K562 (cell line): ENCODE measurements at regions not wholly inside any gene's neighbourhood (a gene's known extent, or its start where the extent isn't known, plus 50 kb on each side); places are given as distances from the start of the nearest gene placed in this dataset.

Source experiments
- CBX8 ChIP-seq: fragments of 200-600 bp; sonication (generic); IDR thresholded peaks from 2 replicates; pipeline ENCODE4 v1.6.1; 2012; ENCODE audit warnings: borderline replicate concordance, mixed run types, low read depth, mild to moderate bottlenecking, moderate library complexity, mixed read lengths, low read length, control low read depth, inconsistent platforms; ENCODE audit not compliant: poor library complexity, severe bottlenecking; ENCODE audit errors: extremely low read depth
- CEBPB ChIP-seq: fragments of 450-650 bp; IDR thresholded peaks from 2 replicates; pipeline ENCODE4 v1.6.1; 2016; ENCODE audit warnings: missing genetic modification characterization, missing compliant biosample characterization
- CTCF ChIP-seq, 3 experiments: IDR thresholded peaks in 2 of 3; conservative IDR thresholded peaks in 1 of 3; 2 replicates each; pipeline ENCODE4 v1.5.1; 2011 to 2012; ENCODE audit warnings: low read length in 3 of 3, mild to moderate bottlenecking in 3 of 3, control low read depth in 2 of 3, improper control_type of control experiment in 1 of 3, inconsistent platforms in 1 of 3, low read depth in 1 of 3, mixed read lengths in 1 of 3, moderate library complexity in 1 of 3; ENCODE audit not compliant: insufficient read depth in 2 of 3
- HSF4 ChIP-seq: fragments of 250-450 bp; sonication (Bioruptor Pico); IDR thresholded peaks from 2 replicates; pipeline ENCODE4 v2.1.2; 2022; ENCODE audit warnings: mild to moderate bottlenecking, moderate library complexity, borderline replicate concordance
- JUND ChIP-seq, 2 experiments: IDR thresholded peaks; 2 replicates in 1 of 2; 3 replicates in 1 of 2; pipeline ENCODE4 v1.6.1; 2011; ENCODE audit warnings: borderline replicate concordance in 2 of 2, low read depth in 2 of 2, low read length in 2 of 2, improper control_type of control experiment in 1 of 2, missing biosample characterization in 1 of 2, missing genetic modification characterization in 1 of 2, missing genetic modification reagents in 1 of 2
- MAFK ChIP-seq: IDR thresholded peaks from 2 replicates; pipeline ENCODE4 v1.6.1; 2011; ENCODE audit warnings: low read length, improper control_type of control experiment
- MAX ChIP-seq: sonication (generic); formaldehyde crosslinking; IDR thresholded peaks from 2 replicates; pipeline ENCODE4 v1.9.0; 2022; ENCODE audit warnings: mild to moderate bottlenecking, missing genetic modification reagents
- PHB2 ChIP-seq: fragments of 450-650 bp; IDR thresholded peaks from 2 replicates; pipeline ENCODE4 v1.6.1; 2017; ENCODE audit warnings: low read depth
- SREBF2 ChIP-seq: sonication (generic); formaldehyde crosslinking; IDR thresholded peaks from 2 replicates; pipeline ENCODE4 v1.4.0; 2020; ENCODE audit warnings: mild to moderate bottlenecking, missing genetic modification reagents
- TCFL5 ChIP-seq: fragments of 250-450 bp; sonication (Bioruptor Pico); conservative IDR thresholded peaks from 2 replicates; pipeline ENCODE4 v1.6.1; 2021; ENCODE audit warnings: mild to moderate bottlenecking, moderate library complexity, matching md5 sums
- ZSCAN29 ChIP-seq: fragments of 450-650 bp; IDR thresholded peaks from 2 replicates; pipeline ENCODE4 v1.6.1; 2017
- TF ChIP-seq, protein P1 (sequence below), 2 experiments: fragments of 450-650 bp; formaldehyde crosslinking in 1 of 2; IDR thresholded peaks; 2 replicates each; pipeline versions ENCODE4 v1.4.0 to v1.6.1; 2014 to 2020; ENCODE audit warnings: mild to moderate bottlenecking in 2 of 2, borderline replicate concordance in 1 of 2, low read depth in 1 of 2

DNA sequence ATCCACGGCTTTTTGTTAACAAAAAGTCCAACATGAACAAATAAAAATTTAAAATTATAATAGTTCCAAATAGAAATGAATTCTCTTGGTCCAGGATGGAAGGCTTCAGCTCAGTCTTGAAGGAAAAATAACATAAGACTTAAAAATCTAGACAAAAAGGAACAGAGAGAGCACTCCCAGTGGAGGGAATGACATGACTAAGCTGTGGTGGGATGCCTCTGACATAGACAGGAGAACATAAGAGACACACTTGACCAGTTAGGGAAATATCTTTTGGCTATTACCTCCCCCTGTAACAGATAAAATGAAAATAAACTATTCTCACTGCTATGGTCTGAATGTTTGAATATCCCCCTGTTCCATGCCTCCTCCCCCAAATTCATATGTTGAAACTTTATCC is 106.8 kb downstream of the BBS10 start:
- no peak for TF ChIP-seq PHB2
- TF ChIP-seq TCFL5 (CRISPR knock-in tag) = no peak
- TF ChIP-seq HSF4 (CRISPR knock-in tag) = no peak
- TF ChIP-seq CTCF (IDR thresholded peaks at IDR 0.05 in 2 of 3, conservative IDR thresholded peaks at IDR 0.05 in 1 of 3; ENCODE audit: insufficient read depth in 2 of 3, low read depth in 1 of 3, low read length in 3 of 3) = no peak
- TF ChIP-seq CEBPB (tag) = no peak
- no peak for TF ChIP-seq SREBF2 (CRISPR knock-in tag)
- TF ChIP-seq MAX (CRISPR knock-in tag) = no peak
- no peak for TF ChIP-seq MAFK
- TF ChIP-seq, protein P1, sequence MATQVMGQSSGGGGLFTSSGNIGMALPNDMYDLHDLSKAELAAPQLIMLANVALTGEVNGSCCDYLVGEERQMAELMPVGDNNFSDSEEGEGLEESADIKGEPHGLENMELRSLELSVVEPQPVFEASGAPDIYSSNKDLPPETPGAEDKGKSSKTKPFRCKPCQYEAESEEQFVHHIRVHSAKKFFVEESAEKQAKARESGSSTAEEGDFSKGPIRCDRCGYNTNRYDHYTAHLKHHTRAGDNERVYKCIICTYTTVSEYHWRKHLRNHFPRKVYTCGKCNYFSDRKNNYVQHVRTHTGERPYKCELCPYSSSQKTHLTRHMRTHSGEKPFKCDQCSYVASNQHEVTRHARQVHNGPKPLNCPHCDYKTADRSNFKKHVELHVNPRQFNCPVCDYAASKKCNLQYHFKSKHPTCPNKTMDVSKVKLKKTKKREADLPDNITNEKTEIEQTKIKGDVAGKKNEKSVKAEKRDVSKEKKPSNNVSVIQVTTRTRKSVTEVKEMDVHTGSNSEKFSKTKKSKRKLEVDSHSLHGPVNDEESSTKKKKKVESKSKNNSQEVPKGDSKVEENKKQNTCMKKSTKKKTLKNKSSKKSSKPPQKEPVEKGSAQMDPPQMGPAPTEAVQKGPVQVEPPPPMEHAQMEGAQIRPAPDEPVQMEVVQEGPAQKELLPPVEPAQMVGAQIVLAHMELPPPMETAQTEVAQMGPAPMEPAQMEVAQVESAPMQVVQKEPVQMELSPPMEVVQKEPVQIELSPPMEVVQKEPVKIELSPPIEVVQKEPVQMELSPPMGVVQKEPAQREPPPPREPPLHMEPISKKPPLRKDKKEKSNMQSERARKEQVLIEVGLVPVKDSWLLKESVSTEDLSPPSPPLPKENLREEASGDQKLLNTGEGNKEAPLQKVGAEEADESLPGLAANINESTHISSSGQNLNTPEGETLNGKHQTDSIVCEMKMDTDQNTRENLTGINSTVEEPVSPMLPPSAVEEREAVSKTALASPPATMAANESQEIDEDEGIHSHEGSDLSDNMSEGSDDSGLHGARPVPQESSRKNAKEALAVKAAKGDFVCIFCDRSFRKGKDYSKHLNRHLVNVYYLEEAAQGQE (IDR thresholded peaks at IDR 0.05; ENCODE audit: borderline replicate concordance) = no peak
- TF ChIP-seq, protein P1 (CRISPR knock-in tag; IDR thresholded peaks at IDR 0.05; ENCODE audit: low read depth) = no peak
- no peak for TF ChIP-seq ZSCAN29
- TF ChIP-seq CBX8 = no peak
- TF ChIP-seq JUND (IDR thresholded peaks at IDR 0.05; ENCODE audit: borderline replicate concordance, low read depth, low read length) = no peak
- TF ChIP-seq JUND (tag; IDR thresholded peaks at IDR 0.05; ENCODE audit: borderline replicate concordance, low read depth, low read length) = no peak
